ENCODE measurements at regions not wholly inside any gene's neighbourhood (a gene's known extent, or its start where the extent isn't known, plus 50 kb on each side); places are given as distances from the start of the nearest gene placed in this dataset.

- no peak for TF ChIP-seq RXRA (IDR thresholded peaks at IDR 0.05; ENCODE audit: insufficient read depth, low read depth, low read length)
- TF ChIP-seq RFX5 (IDR thresholded peaks at IDR 0.05; ENCODE audit: borderline replicate concordance, low read depth, low read length) = no peak
- no peak for TF ChIP-seq JUN (IDR thresholded peaks at IDR 0.05; ENCODE audit: low read depth, low read length)
Observed at GRCh38 chr10:55063811-55064210, 262.8 kb upstream of the PCDH15 start (continued).

Measured in H1 (cell line).